Erythroblast (primary cell): ENCODE measurements at regions not wholly inside any gene's neighbourhood (a gene's known extent, or its start where the extent isn't known, plus 50 kb on each side); places are given as distances from the start of the nearest gene placed in this dataset.

Experiments used
- GATA1 ChIP-seq: IDR thresholded peaks from 2 replicates; pipeline ENCODE4 v1.6.1; 2011; ENCODE audit warnings: low read depth, mild to moderate bottlenecking, control low read depth, low read length, moderate library complexity
- POLR2A ChIP-seq: IDR thresholded peaks from 2 replicates; pipeline ENCODE4 v1.6.1; 2011; ENCODE audit warnings: mild to moderate bottlenecking, low read length

DNA sequence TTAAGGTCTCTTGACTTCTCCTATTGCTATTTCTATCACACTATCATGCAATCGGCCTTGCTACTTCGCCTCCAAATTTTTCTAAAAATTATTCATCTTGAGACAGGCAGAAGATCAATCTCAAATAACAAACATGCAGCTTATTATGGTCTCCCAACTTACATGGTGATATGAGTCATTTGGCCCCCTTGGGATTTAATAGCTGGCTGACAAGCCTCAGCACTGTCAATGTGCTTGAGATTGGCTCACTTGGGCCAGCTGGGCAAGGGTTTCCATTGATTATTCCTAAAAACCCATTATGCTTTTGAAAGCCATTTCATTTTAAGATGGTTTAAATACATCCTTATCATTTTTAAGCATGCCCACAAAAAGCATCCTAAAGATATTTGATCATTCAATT, 224.5 kb upstream of the NFIA start:
- TF ChIP-seq POLR2A (no peak), GATA1 (no peak)
